DND-41 (cell line): ENCODE measurements at regions not wholly inside any gene's neighbourhood (a gene's known extent, or its start where the extent isn't known, plus 50 kb on each side); places are given as distances from the start of the nearest gene placed in this dataset.

Experiments
- CTCF ChIP-seq: IDR thresholded peaks from 2 replicates; pipeline ENCODE4 v1.5.1; 2012; ENCODE audit warnings: borderline replicate concordance, low read length, moderate library complexity, mild to moderate bottlenecking; ENCODE audit not compliant: poor library complexity, severe bottlenecking; ENCODE audit errors: extremely low read depth
- EZH2 ChIP-seq: IDR thresholded peaks from 3 replicates; pipeline ENCODE4 v1.6.1; 2012; ENCODE audit warnings: borderline replicate concordance, low read depth, mild to moderate bottlenecking, moderate library complexity, low read length, inconsistent platforms; ENCODE audit not compliant: severe bottlenecking

GRCh38 chr14:54194501-54194900, 202.3 kb upstream of the CDKN3 start:
- TF ChIP-seq CTCF (no peak), EZH2 (no peak)
